ENCODE measurements at regions not wholly inside any gene's neighbourhood (a gene's known extent, or its start where the extent isn't known, plus 50 kb on each side); places are given as distances from the start of the nearest gene placed in this dataset.
"Not testable (repeated sequence)": the region's sequence is repeated elsewhere in the genome, so short reads cannot be mapped to it uniquely, and the experiment has no call there.

GRCh38 chr3:81989758-81990157, 228.3 kb upstream of the GBE1 start:
- intact Hi-C loops (cut with micrococcal nuclease) = no loop called here
- CTCF ChIA-PET = no interaction called here
- TF ChIP-seq, protein P1, sequence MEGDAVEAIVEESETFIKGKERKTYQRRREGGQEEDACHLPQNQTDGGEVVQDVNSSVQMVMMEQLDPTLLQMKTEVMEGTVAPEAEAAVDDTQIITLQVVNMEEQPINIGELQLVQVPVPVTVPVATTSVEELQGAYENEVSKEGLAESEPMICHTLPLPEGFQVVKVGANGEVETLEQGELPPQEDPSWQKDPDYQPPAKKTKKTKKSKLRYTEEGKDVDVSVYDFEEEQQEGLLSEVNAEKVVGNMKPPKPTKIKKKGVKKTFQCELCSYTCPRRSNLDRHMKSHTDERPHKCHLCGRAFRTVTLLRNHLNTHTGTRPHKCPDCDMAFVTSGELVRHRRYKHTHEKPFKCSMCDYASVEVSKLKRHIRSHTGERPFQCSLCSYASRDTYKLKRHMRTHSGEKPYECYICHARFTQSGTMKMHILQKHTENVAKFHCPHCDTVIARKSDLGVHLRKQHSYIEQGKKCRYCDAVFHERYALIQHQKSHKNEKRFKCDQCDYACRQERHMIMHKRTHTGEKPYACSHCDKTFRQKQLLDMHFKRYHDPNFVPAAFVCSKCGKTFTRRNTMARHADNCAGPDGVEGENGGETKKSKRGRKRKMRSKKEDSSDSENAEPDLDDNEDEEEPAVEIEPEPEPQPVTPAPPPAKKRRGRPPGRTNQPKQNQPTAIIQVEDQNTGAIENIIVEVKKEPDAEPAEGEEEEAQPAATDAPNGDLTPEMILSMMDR (conservative IDR thresholded peaks at IDR 0.05; ENCODE audit: low read depth, low read length) = no peak
- TF ChIP-seq EZH2phosphoT487 (IDR thresholded peaks at IDR 0.05; ENCODE audit: borderline replicate concordance, low read length) = no peak
- no peak for TF ChIP-seq EZH2 (IDR thresholded peaks at IDR 0.05; ENCODE audit: low read length, unreplicated experiment)
- POLR2A ChIA-PET (ENCODE audit: unreplicated experiment) = no interaction called here
- Histone ChIP-seq H3K79me2 (ENCODE audit: low read length) (no peaks in the 10 kb centered on the region), H4K20me1 (ENCODE audit: low read length) (no peaks in the 10 kb centered on the region), H3K27ac (ENCODE audit: low read length) (no peak overlapping the region), H3F3A (ENCODE audit: low read length, unreplicated experiment) (no peaks in the 10 kb centered on the region), H3K9me3 (ENCODE audit: low read length) (no peaks in the 10 kb centered on the region), H3K4me2 (ENCODE audit: low read length) (no peak overlapping the region), H3K9me2 (replicated peaks; ENCODE audit: low read length) (no peaks in the 10 kb centered on the region), H3K4me1 (ENCODE audit: insufficient read depth, low read length) (no peaks in the 10 kb centered on the region), H3K36me3 (ENCODE audit: low read depth, low read length) (no peaks in the 10 kb centered on the region), H3K4me3 (ENCODE audit: low read length) (no peak overlapping the region), H2AFZ (ENCODE audit: low read length) (no peak overlapping the region), H3K9ac (ENCODE audit: low read length) (no peak overlapping the region), H3K27me3 (ENCODE audit: low read length) (no peaks in the 10 kb centered on the region)
- DNase-seq = no peak
- no peak for ATAC-seq
- BruUV-seq (replicated peaks) = no TSS peak

- CTCF ChIA-PET = no interaction called here
- POLR2A ChIA-PET (ENCODE audit: unreplicated experiment) = no interaction called here
Observed at GRCh38 chr3:81989274-81989673, 227.8 kb upstream of the GBE1 start.

GRCh38 chr3:81987412-81987811, 226.0 kb upstream of the GBE1 start:
- intact Hi-C loops (cut with micrococcal nuclease); H3K36me3 ChIP-seq (ENCODE audit: low read depth, low read length); ATAC-seq; H3K9ac ChIP-seq (ENCODE audit: low read length); H3K79me2 ChIP-seq (ENCODE audit: low read length); H3K9me3 ChIP-seq (ENCODE audit: low read length); H3K9me2 ChIP-seq (replicated peaks; ENCODE audit: low read length); POLR2A ChIA-PET (ENCODE audit: unreplicated experiment); BruUV-seq (replicated peaks); H3K4me2 ChIP-seq (ENCODE audit: low read length); H3K4me3 ChIP-seq (ENCODE audit: low read length); H3K4me1 ChIP-seq (ENCODE audit: insufficient read depth, low read length); H3K27ac ChIP-seq (ENCODE audit: low read length); H3K27me3 ChIP-seq (ENCODE audit: low read length); CTCF ChIA-PET; H2AFZ ChIP-seq (ENCODE audit: low read length); H3F3A ChIP-seq (ENCODE audit: low read length, unreplicated experiment); H4K20me1 ChIP-seq (ENCODE audit: low read length); DNase-seq: not testable (repeated sequence)

More at GRCh38 chr3:81989274-81989673, 227.8 kb upstream of the GBE1 start:
- BruUV-seq (replicated peaks) = no TSS peak
- no peaks in the 10 kb centered on the region for H3K27me3 ChIP-seq (ENCODE audit: low read length)
- TF ChIP-seq, protein P1 (conservative IDR thresholded peaks at IDR 0.05; ENCODE audit: low read depth, low read length) = no peak
- TF ChIP-seq EZH2phosphoT487 (IDR thresholded peaks at IDR 0.05; ENCODE audit: borderline replicate concordance, low read length) (no peak), EZH2 (IDR thresholded peaks at IDR 0.05; ENCODE audit: low read length, unreplicated experiment) (no peak)
- H3K4me2 ChIP-seq (ENCODE audit: low read length) = no peak overlapping the region
- no peak overlapping the region for H3K9ac ChIP-seq (ENCODE audit: low read length)
- H4K20me1 ChIP-seq (ENCODE audit: low read length) = no peaks in the 10 kb centered on the region
- no peaks in the 10 kb centered on the region for H3F3A ChIP-seq (ENCODE audit: low read length, unreplicated experiment)
- H3K79me2 ChIP-seq (ENCODE audit: low read length) = no peaks in the 10 kb centered on the region
- no peak overlapping the region for H3K27ac ChIP-seq (ENCODE audit: low read length)
- intact Hi-C loops (cut with micrococcal nuclease) = no loop called here
- H3K36me3 ChIP-seq (ENCODE audit: low read depth, low read length) = no peaks in the 10 kb centered on the region
- H3K9me2 ChIP-seq (replicated peaks; ENCODE audit: low read length) = no peaks in the 10 kb centered on the region
- no peak for DNase-seq
- no peak for ATAC-seq
- no peak overlapping the region for H3K4me3 ChIP-seq (ENCODE audit: low read length)
- no peak overlapping the region for H2AFZ ChIP-seq (ENCODE audit: low read length)
- no peaks in the 10 kb centered on the region for H3K9me3 ChIP-seq (ENCODE audit: low read length)
- H3K4me1 ChIP-seq (ENCODE audit: insufficient read depth, low read length) = no peaks in the 10 kb centered on the region

Measured in PC-3 (cell line).